ENCODE measurements at regions not wholly inside any gene's neighbourhood (a gene's known extent, or its start where the extent isn't known, plus 50 kb on each side); places are given as distances from the start of the nearest gene placed in this dataset.

DNA sequence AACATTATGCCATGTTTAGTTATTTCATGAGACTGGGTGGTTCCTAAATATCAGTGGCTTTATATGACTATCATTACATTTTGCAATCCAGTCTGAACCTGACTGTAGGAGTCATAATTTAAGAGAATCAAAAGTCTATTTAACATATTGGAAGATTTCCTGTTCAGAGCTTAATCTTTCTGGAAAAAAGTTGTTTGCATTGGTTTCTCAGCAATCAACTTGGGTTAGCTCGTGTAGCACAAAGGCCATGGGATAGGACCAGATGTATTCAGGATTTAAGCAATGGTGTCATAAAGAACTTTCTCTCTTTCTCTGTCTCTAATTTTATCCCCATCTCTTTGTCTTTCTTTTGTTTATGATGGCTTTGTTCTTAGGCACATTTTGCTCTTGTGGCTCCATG lies 296.0 kb upstream of the KCNN2 start:
- no peak overlapping the region for H3K4me3 ChIP-seq
- H3K9me3 ChIP-seq = no peaks in the 10 kb centered on the region
- WGBS, 2 donors = 25 to 34% methylated on average over 1 of the region's 1 CpG
- H3K27me3 ChIP-seq = no peaks in the 10 kb centered on the region
- ATAC-seq (peak; percentile 53), DNase-seq (peak in 1 of 4 donors; percentile 11)
- H3K36me3 ChIP-seq (replicated peaks in 1 of 2; ENCODE audit: insufficient read depth in 1 of 2, low read depth in 2 of 2) = no peaks in the 10 kb centered on the region
- H3K27ac ChIP-seq = peak overlapping the region in 3 of 4 donors; percentile 13 to 46 (median 32)
- TF ChIP-seq POLR2A (IDR thresholded peaks at IDR 0.05) = no peak
- TF ChIP-seq, protein P1, sequence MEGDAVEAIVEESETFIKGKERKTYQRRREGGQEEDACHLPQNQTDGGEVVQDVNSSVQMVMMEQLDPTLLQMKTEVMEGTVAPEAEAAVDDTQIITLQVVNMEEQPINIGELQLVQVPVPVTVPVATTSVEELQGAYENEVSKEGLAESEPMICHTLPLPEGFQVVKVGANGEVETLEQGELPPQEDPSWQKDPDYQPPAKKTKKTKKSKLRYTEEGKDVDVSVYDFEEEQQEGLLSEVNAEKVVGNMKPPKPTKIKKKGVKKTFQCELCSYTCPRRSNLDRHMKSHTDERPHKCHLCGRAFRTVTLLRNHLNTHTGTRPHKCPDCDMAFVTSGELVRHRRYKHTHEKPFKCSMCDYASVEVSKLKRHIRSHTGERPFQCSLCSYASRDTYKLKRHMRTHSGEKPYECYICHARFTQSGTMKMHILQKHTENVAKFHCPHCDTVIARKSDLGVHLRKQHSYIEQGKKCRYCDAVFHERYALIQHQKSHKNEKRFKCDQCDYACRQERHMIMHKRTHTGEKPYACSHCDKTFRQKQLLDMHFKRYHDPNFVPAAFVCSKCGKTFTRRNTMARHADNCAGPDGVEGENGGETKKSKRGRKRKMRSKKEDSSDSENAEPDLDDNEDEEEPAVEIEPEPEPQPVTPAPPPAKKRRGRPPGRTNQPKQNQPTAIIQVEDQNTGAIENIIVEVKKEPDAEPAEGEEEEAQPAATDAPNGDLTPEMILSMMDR (IDR thresholded peaks at IDR 0.05) = no peak
- H3K4me1 ChIP-seq = peaks cover 29% of the 10 kb centered on the region
- intact Hi-C loops (cut with DNase I) = no loop called here

DNA sequence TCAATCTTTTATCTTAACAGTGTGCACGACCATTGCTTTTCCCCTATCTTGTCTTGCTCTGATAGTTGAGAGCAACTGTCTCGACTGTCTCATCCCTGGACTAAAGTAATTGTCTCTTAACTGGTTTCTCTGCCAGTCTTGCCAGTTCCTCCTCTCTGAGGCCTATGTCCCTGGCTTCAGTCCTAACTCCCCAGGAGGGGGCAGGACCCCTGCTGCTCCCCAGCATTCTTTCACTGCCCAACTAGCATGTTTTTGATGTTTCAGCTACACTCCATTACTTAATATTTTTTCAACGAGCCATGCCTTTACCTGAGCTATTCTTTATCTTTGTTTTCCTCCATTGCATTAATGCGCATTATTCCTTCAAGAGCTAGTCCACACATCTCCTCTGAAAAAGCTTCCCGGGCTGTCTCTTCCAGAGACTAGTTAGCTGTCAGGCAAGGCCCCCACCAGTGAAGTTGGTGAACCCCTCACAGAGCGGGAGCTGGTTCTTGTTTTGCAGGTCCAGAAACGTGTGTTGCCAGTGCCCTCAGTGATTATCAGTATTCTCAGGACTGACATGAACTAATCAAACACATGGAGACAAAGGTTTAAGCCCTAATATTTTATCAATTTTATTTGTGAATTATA lies 291.7 kb upstream of the KCNN2 start:
- no peak overlapping the region for H3K4me3 ChIP-seq
- no peaks in the 10 kb centered on the region for H3K36me3 ChIP-seq (replicated peaks in 1 of 2; ENCODE audit: insufficient read depth in 1 of 2, low read depth in 2 of 2)
- ATAC-seq (no peak), DNase-seq (no peak)
- H3K4me1 ChIP-seq = peaks cover 23% of the 10 kb centered on the region
- H3K27me3 ChIP-seq = no peaks in the 10 kb centered on the region
- TF ChIP-seq, protein P1 (IDR thresholded peaks at IDR 0.05) = no peak
- TF ChIP-seq POLR2A (IDR thresholded peaks at IDR 0.05) = no peak
- H3K9me3 ChIP-seq = no peaks in the 10 kb centered on the region
- H3K27ac ChIP-seq = no peak overlapping the region
- WGBS, 2 donors = 71 to 74% methylated on average over 7 of the region's 7 CpGs
- intact Hi-C loops (cut with DNase I) = no loop called here

DNA sequence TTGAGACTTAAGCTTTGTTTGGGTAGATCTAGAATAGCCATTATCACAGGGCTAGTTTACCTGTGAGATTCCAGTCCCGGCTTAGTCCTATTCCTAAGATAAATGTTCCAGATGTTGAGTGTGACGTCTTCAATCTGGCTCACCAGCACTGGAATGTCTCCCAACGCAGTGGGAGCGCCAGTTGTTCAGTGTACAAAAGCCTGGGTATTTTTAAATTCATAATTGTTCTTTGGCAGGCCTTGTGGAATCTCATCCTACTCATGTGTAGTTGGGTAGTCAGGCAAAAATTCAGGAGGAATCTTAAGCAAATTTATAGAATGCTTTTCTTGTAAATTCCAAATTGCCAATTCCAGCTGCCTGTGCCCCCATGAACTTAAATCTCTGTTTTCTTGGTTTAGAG lies 272.6 kb upstream of the KCNN2 start:
- ATAC-seq (no peak), DNase-seq (no peak)
- Histone ChIP-seq H3K9me3 (peaks cover 0 to 10% (median 0%) of the 10 kb centered on the region in 3 donors), H3K4me1 (no peaks in the 10 kb centered on the region), H3K36me3 (replicated peaks in 1 of 2; ENCODE audit: insufficient read depth in 1 of 2, low read depth in 2 of 2) (no peaks in the 10 kb centered on the region), H3K27me3 (no peaks in the 10 kb centered on the region), H3K4me3 (no peak overlapping the region), H3K27ac (no peak overlapping the region)
- no peak for TF ChIP-seq POLR2A (IDR thresholded peaks at IDR 0.05)
- TF ChIP-seq, protein P1 (IDR thresholded peaks at IDR 0.05) = no peak
- WGBS, 2 donors = 55% methylated on average over 4 of the region's 4 CpGs
- intact Hi-C loops (cut with DNase I) = no loop called here

DNA sequence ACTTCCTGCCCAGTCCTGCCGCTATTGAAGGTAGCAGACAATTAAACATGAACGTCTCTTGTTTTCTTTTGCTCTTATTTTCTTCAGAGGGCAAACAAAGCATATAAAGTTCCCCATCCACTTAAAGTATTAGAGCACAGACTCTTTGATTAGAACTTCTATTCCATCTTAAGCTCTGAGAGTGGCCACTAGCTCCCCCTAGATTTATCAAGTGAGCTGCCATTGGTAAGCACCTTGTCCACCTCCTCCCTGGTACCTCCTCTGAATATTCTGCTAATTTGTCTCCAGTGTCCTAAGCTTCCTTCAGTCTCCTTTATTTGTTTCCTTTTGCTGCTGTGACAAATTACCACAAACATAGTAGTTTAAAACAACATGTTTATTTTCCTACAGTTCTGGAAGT lies 264.3 kb upstream of the KCNN2 start:
- WGBS, 2 donors = 57 to 70% methylated on average over 2 of the region's 2 CpGs
- H3K27me3 ChIP-seq = no peaks in the 10 kb centered on the region
- H3K4me3 ChIP-seq = no peak overlapping the region
- no peak overlapping the region for H3K27ac ChIP-seq
- no peaks in the 10 kb centered on the region for H3K4me1 ChIP-seq
- intact Hi-C loops (cut with DNase I) = no loop called here
- no peaks in the 10 kb centered on the region for H3K36me3 ChIP-seq (replicated peaks in 1 of 2; ENCODE audit: insufficient read depth in 1 of 2, low read depth in 2 of 2)
- ATAC-seq (no peak), DNase-seq (peak in 1 of 4 donors; percentile 13)
- H3K9me3 ChIP-seq = peaks cover 0 to 2% (median 0%) of the 10 kb centered on the region in 3 donors
- TF ChIP-seq POLR2A (IDR thresholded peaks at IDR 0.05) = no peak
- TF ChIP-seq, protein P1 (IDR thresholded peaks at IDR 0.05) = peak in 2 of 7 experiments; percentile 11 to 28

DNA sequence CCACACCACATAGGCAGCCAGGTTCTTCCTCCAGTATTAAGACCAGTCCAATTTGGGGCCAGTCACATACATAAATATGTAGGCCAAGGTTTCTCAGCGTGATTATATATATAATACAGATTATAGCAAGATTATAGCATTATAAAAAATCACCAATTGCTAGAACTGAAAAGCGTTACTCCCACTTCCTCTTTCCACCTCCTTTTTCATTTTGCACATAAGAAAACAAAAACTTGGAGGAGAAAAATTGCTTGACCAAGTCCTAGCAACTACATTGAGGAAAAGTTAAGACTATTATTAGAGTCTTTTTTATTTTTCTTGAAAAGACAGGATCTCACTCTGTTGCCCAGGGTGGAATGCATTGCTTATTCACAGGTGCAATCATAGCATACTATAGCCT lies 262.7 kb upstream of the KCNN2 start:
- Histone ChIP-seq H3K36me3 (replicated peaks in 1 of 2; ENCODE audit: insufficient read depth in 1 of 2, low read depth in 2 of 2) (no peaks in the 10 kb centered on the region), H3K27ac (no peak overlapping the region), H3K9me3 (no peaks in the 10 kb centered on the region), H3K4me1 (no peaks in the 10 kb centered on the region), H3K4me3 (no peak overlapping the region), H3K27me3 (no peaks in the 10 kb centered on the region)
- TF ChIP-seq, protein P1 (IDR thresholded peaks at IDR 0.05) = no peak
- TF ChIP-seq POLR2A (IDR thresholded peaks at IDR 0.05) = no peak
- no peak for DNase-seq
- WGBS, 2 donors = 64 to 78% methylated on average over 2 of the region's 2 CpGs
- no peak for ATAC-seq
- intact Hi-C loops (cut with DNase I) = no loop called here
